ENCODE measurements at regions not wholly inside any gene's neighbourhood (a gene's known extent, or its start where the extent isn't known, plus 50 kb on each side); places are given as distances from the start of the nearest gene placed in this dataset.

DNA sequence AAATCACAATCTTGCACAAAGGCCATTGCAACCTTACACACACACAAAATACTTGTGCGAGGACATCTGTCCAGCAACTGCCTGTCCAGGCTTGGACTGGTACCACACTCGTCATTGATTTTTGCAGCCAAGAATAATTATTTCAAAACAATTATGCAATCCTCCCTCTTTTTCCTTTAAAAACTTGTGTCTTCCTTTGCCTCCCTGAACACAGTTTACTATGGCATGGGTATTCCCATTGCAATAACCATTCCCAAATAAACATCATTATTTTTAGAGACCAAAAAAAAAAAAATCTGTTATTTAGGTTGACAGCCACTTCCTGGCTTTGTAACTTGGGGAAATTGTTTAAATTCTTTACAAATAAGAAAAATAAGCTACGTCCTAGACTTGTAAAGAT is 54.0 kb downstream of the C11orf91 start:
- DNase-seq: no peak

DNA sequence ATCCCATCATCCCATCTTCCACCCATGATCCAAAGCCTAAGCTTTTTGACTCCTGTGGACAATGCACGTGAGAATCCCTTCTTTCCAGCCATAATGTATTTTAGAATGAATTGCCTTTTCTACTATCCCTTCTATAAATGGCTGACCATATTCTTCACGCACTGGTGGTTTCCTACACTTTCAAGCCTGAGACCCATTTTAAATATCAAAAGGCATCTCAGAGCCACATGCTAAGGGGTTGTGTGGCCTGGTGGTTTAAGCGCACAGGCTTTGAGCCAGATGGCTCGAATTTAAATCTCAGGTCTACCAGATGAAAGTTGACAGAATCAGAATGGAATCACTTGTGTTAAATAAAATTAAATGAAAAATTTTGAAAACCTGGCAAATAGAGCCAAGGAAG is 54.5 kb downstream of the C11orf91 start:
- no peak for DNase-seq

DNA sequence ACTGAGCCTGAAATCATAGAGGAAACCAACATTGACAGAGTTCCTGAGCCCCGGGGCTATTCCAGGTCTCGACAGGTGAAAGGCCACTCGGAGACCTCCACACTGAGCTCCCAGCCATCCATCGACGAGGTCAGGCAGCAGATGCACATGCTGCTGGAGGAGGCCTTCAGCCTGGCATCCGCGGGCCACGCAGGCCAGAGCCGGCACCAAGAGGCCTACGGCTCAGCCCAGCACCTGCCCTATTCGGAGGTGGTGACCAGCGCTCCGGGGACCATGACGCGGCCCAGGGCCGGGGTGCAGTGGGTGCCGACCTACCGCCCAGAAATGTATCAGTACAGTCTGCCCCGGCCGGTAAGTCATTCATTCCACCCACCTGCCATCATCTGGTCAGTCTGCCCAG is 54.9 kb downstream of the C11orf91 start:
- no peak for DNase-seq

DNA sequence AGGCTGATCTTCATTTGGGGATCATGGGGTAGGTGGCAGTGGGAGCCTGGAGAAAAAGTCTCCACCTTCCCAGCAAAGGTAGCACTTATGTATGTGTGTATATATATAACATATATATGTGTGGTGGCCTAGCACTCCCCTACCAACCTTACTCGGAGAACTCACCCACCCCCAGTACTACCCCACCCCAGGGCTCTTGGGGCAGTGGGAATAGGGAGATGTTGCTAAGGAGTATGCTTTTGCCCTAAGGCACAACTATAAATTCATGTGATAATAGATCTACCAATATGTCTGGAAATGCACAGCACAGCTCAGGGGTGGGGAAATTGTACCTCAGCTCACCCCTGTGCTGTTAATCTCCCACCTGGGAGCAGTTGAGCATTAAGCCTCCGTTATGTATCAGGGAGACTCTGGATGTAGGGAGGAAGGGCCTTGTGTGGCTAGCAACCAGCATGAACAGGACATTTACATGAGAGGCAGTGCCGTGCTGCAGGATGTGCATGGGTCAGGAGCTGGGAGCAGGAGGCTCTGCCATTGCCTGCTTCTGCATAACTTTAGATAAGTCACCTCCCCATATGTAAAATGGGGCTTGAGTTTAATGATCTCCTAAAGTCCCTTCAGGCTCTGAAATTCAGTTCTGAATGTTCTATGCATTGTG is 57.3 kb downstream of the C11orf91 start:
- DNase-seq: no peak

DNA sequence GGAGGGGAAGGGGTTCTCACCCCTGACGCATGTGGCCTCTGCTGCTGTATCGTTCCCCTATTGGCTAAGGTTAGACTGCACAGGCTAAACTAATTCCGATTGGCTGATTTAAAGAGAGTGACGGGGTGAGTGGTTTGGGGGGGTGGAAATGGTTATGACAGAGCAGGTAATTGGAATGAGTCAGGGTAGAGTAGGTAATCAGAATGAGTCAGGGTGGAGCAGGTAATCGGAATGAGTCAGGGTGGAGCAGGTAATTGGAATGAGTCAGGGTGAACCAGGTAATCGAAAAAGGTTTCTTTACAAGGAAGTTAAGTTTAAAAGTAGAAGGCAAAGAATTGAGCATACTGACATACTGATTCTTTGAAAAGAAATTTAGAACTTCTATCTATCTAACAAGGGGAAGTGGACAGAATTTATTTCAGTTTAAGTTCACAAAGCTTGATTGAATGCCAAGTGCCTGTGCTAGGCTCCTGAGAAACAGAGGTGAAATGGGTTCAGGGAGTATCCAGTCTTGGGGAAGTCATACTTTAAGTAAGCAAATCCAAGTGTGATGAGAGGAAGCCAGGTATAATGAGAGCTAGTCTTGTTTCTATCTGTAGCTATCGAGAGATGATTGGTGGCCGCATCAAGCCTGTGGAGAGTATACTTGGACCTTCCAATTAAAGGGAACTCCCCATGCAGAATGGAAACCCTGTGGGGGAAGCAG is 58.0 kb downstream of the C11orf91 start:
- no peak for DNase-seq

DNA sequence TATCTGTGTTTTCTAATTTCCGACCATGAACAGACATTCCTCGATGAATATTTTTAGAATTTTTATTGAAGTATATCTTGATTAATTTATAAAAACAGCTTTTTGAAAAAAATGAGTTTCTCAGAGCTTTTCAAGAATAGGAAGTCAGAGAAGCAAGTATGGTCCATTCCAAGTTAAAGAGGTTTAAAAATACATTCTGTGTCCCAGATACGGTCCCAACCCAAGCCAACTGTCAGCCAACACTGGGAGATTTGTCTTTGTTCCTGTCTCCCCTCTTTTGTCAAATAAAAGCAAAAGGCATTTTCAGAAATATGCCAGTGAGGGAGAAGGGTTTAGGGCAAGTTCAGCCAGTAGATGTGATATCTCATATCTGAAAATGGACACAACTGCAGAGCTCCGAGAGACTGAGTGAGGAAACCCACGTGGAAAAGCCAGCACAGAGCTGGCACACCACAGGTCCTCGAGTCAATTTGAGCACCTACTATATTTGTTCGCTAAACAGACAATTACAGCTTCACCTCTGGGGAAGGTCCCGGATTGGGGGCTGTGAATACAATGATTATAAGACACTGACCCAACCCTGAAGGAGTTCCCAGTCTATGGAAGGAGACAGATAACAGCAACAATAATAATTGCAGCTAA is 59.8 kb downstream of the C11orf91 start:
- no peak for DNase-seq

DNA sequence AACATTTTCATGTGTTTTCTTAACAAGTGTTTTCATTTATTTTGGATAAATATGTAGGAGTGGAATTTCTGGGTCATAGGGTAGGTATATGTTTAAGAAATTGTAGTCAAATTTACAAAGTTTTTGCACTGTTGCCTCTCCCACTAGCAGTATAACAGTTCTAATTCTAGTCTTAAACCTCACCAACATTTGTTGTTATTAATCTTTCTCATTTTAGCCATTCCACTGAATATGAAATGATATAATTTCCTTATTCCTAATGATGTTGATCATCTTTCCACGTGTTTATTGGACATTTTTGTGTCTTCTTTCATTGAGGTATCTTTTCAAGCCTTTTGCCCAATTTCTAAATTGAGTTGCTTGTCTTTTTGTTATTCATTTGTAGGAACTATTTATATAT is 62.0 kb downstream of the C11orf91 start:
- no peak for DNase-seq

DNA sequence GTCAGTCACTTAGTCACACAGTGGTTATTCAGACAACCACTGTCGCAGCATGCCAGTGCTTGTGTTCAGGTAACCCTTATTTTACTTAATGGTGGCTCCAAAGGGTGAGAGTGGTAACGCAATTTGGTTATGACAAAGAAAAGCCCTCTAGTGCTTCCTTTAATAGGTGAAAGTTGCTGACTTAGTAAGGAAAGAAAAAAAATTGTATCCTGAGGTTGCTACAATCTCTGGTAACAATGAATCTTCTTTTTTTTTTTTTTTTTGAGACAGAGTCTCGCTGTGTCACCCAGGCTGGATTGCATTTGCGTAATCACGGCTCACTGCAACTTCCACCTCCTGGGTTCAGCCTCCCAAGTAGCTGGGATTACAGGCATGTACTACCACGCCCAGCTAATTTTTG is 64.5 kb downstream of the C11orf91 start:
- DNase-seq: no peak

DNA sequence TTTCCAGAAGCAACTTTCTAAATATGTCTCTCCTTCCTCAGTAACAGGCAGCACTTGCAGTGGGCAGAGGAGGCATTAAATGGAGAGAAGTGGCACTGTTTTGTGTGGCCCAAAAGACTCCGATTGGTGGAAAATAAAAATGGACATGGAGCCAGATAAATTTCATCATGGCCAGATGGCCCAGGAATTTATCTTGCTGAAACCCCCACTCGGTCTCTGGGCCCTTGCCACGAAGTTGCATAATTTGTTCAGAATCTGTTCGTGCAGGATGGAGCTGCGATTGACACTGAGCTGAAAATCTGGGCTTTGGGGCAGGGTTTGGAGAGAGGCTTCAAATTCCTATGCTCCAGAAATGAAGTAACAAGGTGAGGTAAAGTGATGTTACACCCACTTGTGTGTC is 65.5 kb downstream of the C11orf91 start:
- no peak for DNase-seq

DNA sequence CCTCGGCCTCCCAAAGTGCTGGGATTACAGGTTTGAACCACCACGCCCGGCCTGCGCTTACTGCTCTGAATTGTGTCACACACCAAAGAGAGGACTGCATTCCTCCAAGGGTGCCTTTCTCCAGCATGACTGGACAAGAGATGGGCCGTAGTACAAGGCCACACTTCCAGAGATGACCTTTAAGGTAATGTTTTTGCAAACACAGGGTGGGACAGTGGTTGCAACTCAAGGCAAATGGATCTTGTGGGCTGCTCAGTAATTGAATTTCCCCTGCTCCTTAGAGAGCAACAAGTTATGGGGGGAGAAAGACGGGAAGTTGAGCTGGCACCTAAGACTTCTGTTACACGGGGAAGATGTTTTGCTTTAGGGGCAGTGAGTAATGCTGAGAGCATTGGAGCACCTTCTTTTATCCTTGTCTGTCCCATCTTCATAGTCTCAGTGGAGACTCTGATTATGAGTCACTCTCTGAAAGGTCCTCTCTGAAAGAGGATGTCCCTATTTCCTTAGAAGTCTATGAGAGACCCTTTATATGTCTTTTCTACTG is 66.3 kb downstream of the C11orf91 start:
- no peak for DNase-seq

DNA sequence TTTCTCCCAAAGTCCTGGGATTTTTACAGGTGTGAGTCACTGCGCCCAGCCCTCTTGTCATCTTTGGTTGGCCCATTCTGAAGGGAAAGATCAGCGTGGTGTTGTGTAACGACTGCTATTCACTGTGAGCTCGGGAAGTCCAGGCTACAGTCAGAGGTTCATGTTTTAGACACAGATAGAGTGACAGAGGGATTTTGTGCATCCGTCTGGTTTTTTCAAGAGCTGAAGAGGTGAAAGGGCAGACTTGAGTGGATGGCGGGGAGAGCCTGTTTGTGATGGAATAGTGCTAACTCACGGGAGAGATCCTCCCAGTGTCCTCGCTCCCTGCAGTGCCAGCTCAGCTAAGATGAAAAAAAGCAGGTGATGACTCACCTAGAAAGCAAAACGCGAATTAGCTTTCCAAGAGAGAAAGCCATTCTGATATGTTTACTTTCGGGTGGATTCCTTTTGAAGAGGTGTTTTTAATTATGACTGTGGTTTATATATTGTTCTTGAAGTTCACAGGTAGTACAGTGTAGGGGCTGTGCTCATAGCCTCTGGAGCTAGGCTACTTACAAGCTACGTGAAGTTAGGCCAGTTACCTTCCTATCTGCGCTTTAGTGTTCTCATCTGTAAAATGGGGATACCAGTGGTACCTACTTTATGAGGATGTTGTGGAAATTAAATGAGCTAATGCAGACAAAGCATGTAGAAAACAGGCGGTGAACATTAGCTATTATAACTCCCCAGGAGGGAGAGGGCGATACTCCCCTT is 67.2 kb downstream of the C11orf91 start:
- DNase-seq: no peak

DNA sequence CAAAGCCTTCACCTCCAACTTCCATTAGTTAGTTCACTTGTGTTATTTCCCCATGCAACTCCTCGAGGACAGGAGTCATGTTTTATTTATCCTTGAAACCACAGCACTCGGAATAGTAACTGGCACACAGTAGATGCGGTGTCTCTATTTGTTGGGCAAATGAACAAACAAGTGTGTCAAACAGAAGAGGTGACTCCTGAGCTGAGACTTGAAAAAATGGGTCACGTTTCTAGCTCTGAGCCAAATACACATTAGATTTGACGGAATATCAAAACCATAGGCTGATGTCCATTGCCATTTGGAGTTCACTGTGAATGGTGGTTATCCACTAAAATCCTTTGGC is 68.9 kb downstream of the C11orf91 start:
- DNase-seq: no peak

DNA sequence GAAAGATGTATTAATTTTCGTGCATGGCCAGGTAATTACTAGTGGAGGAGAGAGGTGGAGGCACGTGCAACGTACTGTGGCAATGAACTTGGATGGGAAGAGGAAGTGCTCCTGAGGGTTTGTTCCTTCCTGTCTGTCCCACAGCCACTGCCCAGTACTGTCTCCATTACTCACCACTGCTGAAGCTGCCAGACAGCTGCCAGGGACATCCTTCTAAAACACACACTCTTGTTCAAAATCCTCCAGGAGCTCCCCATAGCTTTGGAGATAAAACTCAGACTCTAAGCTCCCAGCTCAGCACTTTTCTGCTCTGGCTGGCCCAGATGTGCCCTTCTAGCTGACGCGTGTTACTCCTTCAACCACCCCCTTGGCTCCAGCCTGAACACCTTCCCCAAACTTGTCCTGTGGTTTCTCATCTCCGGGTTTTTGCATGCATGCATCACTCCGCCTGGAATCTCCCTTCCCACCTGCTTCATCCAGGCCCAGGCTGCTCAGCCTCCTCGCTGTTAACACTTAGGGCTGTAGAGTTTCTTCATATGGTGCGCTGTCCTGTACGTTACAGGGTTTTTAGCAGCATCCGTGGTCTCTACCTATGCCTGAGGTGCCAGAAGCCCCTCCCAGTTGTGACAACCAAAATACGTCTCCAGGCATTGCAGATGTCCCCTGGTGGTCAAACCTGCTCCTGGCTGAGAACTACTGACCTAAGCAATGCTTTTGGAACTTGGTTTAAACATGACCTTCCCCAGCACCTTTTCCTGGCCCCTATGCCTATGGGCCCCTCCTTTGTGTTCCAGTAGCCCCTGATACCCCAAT is 69.5 kb downstream of the C11orf91 start:
- DNase-seq: no peak

DNA sequence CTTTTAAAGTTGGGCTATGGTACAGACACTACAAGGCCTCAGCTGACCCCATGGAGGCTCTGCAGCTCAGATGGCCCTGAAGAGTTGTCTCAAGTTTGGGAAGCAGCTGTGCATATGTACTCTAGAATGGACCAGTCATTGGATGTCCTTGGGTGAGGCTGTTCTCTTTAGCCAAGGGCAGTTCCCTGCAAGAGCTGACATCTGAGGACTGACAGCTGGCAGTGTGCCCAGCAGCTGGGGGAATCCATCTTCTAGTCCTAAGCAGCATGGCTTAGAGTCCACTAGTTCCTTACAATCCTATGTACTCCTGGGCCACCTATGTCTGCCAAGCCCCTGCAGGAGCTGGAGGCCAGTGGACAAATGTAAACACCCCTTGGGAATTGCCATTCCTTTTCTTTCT is 76.5 kb downstream of the C11orf91 start:
- DNase-seq: no peak

DNA sequence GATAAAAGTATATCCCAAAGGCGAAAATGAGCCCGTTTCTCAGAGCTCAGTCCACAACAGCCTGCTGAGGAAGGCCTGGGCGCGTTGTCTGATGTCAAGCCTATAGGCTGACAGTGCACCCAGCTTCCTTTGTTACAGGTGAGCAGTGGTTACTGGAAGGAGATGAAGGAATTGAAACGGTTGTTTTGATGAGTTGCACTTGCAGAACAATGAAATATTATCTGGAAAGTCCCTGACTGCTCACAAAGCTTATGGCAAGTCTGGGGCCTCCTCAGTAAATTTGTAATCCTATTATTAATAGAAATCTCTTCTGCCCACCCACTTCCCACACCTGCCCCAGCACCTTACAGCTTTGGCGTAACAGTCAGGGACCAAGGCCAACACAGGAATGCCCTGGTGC is 77.8 kb downstream of the C11orf91 start:
- DNase-seq: no peak

DNA sequence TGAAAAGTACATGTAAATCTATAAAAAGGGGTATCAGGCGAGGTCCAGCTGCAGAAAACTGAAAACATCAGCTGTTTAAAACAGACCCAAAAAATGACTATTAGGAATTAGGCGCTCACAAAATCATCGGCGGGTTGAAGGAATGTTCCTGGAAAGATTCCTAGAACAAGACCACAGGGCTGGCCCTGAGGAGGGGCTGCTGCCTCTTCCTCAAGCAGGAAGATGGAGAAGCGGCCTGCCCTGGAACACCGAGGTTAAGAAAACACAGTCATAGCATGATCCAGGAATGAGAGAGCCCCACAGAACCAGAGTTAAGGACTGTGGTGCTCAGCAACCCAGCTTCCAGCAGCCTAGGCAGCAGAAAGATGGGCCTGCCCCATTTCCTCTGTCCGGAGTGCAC is 78.4 kb downstream of the C11orf91 start:
- DNase-seq: no peak

DNA sequence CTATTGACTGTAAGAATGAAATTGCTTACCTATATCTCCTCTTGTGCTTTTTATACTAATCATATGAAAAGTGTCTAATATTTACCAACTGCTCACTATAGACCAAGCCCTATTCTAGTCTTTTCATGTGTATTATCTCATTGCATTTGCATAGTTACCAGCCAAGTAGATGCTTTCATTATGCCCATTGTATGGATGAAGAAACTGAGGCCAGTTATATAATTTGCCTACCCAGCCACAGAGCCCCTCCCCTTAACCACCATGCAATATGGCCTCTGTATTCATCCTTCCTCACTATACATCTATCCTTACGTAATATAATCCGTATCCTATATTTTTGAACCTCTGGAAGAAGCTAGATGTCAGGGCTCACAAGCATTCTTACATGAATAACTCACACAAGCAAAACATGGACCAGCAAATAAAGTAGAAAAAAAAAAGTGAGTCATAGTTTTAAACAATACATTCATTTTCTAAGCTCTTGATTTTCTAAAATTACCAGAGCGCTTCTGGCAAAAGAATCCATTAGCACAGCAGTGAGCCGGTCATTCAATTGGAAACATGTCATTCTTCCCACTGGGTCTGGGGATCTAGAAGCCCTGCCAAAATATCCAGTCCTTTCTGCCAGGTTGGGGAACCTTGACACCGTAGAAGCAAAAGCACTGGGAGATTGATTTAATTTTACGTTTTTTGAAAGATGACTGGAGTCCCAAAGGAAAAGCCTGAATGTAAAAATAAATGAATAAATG is 80.0 kb downstream of the C11orf91 start:
- no peak for DNase-seq

DNA sequence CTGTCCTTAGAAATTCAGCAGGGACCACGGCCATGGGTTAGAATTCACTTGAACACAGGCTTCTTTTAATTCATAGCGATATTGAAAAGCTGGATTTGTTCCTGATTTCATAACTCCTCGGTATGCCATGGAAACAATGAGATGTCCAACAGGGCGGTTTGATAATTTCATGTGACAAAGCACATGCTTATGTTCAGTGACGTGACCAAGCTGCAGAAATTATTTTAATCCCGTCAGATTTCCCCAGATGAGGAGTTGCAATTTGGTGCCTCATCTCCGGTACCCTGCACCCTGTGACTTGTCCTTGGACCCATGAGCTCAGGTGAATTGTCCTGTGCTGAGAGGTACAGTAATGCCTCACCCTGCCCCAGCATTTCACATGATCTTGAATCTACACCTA is 81.7 kb downstream of the C11orf91 start:
- DNase-seq: no peak

DNA sequence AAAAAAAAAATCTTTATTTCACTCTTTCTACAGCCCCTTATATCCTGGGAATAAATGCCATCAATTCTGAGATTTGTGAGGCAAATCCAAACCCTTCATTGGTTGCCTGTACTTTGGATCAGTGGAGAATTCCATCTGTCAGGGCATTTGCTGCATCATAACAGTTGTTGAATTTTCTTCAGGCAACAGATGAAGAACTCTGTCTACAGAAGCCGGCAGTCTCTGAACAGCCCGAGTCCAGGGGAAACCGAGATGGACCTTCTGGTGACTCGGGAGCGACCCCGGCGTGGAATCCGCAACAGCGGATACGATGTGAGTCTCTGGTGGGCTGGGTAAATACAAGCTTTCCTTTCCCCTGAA is 82.3 kb downstream of the C11orf91 start:
- no peak for DNase-seq

DNA sequence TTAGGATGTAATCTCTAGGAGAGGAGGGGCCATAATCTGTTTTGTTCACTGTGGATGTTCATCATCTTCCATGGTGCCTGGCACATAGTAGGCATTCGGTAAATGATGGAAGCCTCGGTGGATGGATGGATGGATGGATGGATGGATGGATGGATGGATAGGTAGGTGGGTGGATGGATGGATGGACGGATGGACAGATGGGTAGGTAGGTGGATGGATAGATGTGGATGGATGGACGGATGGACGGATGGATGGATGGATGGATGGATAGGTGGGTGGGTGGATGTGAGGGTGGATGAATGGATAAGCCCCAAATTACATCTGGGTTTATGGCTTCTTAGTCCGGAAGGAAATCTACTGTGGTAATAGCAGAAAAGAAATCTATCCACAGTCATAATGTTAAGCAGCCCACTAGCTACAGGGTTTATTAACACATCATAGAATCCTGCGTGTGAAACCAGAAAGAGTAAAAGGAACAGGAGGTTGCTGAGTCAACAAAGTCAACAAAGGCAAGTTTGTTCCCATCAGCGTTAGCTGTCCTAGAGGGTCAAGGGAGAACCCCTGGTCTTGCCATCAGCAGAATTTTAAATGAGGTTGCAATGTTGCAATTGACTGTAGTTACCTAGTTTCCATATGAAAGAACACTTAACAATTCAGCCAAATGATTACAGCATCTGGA is 82.8 kb downstream of the C11orf91 start:
- DNase-seq: no peak

DNA sequence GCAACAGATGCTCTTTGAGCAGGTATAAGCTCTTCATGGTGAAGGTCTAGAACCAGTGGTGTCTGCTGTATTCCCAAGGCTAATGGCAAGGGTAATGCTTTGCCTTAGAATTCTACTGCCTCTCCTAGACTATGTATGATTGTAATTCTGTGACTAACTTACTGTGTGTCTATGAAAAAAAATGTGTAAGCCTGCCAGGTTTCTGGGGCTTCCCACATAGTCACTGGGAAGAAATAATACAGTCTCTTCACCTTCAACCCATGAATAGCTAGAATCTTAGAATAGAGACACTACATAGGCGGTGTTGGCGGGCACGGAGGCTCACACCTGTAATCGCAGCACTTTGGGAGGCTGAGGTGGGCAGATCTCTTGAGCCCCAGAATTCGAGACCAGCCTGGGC is 84.1 kb downstream of the C11orf91 start:
- DNase-seq: no peak

All from CD4-positive, alpha-beta T cell treated with Interleukin-10 for 1 hour (primary cell).